Prostate gland (tissue), 2 donors: ENCODE measurements at regions not wholly inside any gene's neighbourhood (a gene's known extent, or its start where the extent isn't known, plus 50 kb on each side); places are given as distances from the start of the nearest gene placed in this dataset.

ENCODE experiments used
- CTCF ChIP-seq, 4 experiments: fragments of 200-600 bp in 2 of 4; fragments of 450-650 bp in 2 of 4; sonication (generic) in 2 of 4; IDR thresholded peaks; 1 replicate in 3 of 4; 2 replicates in 1 of 4; pipeline ENCODE4 v1.5.1; 2016 to 2019; ENCODE audit warnings: antibody characterized with exemption in 4 of 4, mild to moderate bottlenecking in 2 of 4, moderate library complexity in 2 of 4
- POLR2A ChIP-seq: fragments of 450-650 bp; IDR thresholded peaks from one replicate; pipeline ENCODE4 v1.6.1; 2016; ENCODE audit warnings: antibody characterized with exemption, mild to moderate bottlenecking
- POLR2AphosphoS5 ChIP-seq: sonication (generic); formaldehyde crosslinking; IDR thresholded peaks from one replicate; pipeline ENCODE4 v1.6.1; 2017; ENCODE audit warnings: antibody characterized with exemption

GRCh38 chr6:14762077-14762476 is 483.8 kb upstream of the JARID2 start:
- TF ChIP-seq POLR2A (no peak), CTCF (IDR thresholded peaks at IDR 0.05) (no peak), POLR2AphosphoS5 (no peak)
